Nucleus accumbens (tissue), 56 donors: ENCODE measurements at regions not wholly inside any gene's neighbourhood (a gene's known extent, or its start where the extent isn't known, plus 50 kb on each side); places are given as distances from the start of the nearest gene placed in this dataset.
"Not testable (repeated sequence)": the region's sequence is repeated elsewhere in the genome, so short reads cannot be mapped to it uniquely, and the experiment has no call there.

ENCODE experiments used
- DNase-seq, 56 donors: peaks; one replicate each; lab custom pipeline; 2025; lab: John Stamatoyannopoulos, UW

- DNase-seq, result no peak
Observed at GRCh38 chr6:141790921-141791320, 341.8 kb upstream of the GJE1 start.

DNA sequence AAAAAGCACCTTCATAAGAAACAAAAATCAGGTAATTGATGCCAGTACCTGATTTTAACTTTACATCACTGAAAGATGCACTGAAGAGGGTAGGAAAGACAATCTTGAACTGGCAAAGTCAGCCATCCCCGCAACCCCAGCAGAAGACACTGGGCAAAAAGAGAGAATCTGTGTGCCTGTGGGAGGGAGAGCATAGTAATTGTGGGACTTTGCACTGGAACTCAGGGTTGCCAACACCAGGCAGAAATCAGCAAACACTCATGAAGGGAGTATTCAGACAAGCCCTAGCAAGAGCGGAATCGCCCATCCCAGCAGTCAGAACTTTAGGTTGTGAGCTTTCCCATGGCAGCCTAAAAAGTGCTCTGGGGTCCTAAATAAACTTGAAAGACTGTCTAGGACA, 344.6 kb upstream of the GJE1 start:
- DNase-seq, result no peak

DNA sequence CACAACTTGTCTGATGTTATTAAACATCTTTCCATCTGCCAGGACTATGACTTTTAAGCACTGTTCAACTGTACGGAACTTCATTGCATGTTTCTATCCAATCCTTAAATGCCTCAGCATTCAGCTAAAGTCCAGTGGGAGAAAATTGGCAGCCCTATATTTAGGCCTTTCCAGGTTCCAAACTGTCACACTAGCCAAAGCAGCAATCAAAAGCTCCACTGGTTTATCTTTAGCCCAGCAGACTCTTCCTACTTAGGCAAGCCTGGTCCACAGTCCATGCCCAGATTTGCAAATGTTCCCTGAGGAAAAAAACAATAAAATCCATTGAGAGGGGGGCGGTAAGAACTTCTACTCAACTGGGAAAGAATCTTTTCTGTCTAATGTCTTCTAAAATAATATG, 349.1 kb upstream of the GJE1 start:
- DNase-seq, result no peak

- DNase-seq, result no peak
Observed at GRCh38 chr6:141780296-141780695, 352.4 kb upstream of the GJE1 start.

DNA sequence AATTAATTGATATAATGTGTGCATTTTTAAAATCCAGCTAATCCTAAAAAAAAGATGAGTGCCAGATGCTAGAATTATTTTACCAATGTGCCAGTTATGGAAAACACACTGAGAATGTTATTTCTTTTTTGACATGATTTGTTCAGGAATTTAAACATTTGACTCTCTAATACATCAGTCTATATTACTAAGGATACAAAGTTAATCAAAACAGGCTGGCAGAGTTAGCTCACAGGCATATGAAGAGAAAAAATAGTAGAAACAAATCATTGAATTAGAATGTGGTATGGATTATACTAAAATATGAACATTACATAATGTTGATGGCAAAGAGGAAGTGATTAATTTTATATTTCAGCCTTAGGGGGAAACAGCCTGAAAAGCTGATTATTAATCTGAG, 368.3 kb upstream of the GJE1 start:
- no peak for DNase-seq

DNA sequence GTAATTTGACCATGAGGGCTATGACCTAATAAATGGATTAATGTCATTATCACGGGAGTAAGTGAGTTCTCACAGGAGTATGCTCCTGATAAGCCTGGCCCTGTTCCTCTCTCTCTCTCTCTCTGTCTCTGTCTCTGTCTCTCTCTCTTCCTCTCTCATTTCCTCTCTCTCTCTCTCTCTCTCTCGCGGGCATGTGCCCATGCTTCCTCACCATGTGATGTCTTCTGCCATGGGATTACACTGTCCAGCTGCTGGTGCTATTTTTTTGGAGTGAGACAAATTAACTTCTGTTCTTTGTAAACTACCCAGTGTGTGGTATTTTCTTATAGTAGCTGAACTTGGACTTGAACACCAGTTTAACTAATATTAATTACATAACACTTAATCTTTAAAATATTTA, 374.3 kb upstream of the GJE1 start:
- no peak for DNase-seq

DNA sequence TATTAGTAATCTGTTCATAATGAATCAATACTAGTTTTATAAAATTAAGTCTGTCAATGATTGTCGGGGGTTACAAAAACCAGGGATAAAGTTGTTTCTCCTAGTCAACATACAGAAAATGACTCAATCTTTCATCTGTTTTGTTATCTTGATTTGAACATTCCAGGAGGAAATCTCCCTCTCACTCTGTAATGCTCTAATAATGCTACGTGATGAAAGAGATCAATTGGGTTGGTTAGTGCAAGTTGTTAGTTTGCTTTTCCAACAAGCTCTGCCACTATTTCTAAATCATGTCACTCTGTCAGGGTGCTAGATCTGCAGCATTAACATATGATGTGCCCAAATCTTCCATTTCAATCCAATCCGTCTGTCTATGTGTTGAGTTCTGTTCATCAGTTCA, 379.5 kb upstream of the GJE1 start:
- DNase-seq, result no peak

- no peak for DNase-seq
Observed at GRCh38 chr6:141752677-141753076, 380.0 kb upstream of the GJE1 start.

DNA sequence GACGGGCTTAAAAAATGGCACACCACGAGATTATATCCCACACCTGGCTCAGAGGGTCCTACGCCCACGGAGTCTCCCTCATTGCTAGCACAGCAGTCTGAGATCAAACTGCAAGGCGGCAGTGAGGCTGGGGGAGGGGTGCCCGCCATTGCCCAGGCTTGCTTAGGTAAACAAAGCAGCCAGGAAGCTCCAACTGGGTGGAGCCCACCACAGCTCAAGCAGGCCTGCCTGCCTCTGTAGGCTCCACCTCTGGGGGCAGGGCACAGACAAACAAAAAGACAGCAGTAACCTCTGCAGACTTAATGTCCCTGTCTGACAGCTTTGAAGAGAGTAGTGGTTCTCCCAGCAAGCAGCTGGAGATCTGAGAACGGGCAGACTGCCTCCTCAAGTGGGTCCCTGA, 386.4 kb upstream of the GJE1 start:
- not testable (repeated sequence) for DNase-seq

- DNase-seq, result no peak
Observed at GRCh38 chr6:141744971-141745370, 387.8 kb upstream of the GJE1 start.

DNA sequence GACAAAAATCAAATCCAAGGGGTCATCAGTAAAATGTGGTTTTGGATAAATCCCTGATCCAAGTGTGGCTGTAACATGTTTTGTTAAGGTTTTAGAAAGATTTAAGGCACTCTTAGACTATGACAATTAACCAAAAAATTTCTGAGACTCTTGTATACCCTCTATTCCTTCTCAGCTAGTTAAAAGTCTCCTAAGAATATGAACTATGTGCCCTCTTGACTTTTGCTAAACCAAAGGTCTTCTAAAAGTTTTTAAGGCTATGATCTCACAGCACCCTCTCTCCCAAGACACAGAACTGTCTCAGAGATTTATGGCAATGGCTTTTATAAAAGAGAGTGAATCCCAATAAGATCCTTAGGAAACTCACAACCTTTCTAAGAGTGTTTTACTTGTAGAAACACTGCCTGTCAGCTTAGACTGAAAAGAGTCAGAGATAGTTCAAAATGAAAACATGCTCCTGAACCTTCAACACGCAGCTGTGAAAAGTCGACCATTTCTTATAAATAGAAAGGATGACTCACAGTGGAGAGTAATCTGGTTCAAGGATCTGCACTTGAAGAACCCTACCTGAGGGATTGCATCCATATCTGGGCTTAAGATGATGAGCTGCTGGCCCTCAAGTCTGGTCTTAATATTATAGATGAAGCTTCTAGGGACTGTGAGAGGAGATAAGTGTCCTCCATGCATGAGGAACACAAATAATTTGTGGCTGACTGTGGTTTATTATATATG, 388.4 kb upstream of the GJE1 start:
- DNase-seq, result no peak

GRCh38 chr6:141736104-141736503, 396.6 kb upstream of the GJE1 start:
- no peak for DNase-seq

DNA sequence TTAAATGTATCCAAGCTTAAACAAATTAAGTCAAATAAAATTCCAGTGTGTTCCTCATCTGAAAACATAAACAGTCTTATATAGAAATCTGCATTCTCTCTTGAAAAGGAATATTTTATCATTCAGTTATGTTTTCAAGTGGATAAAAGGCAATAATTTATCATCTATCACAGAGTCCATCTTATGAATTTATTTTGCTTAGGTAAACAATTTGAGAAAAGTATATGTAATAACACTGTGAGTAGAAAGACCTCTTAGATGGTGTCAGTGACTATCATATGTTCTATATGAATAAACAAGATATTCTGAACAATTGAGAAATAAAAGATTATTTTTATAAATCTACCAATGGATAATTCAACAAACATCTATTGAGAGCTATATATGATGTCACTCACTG, 397.6 kb upstream of the GJE1 start:
- DNase-seq, result no peak

DNA sequence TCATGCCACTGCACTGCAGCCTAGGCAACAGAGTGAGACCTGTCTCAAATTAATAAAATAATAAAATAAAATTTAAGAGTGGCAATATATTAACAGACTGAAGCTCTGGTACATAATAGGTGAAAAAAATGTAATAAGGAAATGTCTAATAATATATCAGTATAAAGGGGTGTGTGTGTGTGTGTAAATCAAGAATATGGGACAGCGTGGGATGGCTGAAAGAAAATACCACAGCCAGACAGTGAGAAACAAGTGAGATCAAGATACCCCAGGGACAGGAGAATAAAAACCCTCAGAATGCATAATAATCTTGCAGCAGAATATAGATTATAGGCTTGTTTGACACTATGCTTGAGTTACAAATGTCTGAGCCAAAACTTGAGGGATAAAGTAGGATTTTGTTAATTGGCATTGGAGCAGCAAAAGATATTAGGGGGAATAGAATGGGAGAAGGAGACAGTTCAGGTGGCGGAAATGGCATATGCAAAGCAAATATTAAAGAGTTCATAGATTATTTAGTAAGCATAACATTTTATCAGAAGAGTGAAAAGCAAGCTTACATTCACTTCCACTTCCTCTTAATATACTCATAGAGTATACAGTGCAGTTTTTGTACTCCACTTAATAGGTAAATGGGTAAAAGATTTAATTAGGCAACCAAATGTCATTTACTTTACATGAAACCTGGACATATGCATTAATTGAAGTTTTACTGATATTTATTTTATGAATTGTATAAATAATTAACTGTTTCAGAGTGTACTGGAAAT, 398.5 kb upstream of the GJE1 start:
- no peak for DNase-seq

DNA sequence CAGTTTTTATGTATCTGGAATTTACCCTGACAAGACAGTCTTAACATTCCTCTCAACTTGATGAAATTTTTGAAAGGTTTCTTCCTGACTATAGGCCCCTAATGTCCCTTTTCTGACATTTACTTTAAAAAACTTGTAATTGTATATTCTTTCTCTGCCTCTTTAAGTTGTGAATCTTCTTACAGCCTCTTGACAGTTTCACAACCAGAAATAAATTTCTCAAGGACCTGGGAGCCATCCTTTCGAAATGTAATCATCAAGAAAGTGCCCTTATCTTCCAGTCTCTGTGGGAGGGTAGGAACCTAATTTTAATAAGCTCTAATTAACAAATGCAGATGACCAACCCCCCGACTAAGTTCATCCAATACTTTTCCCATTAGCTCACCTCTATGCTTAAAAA, 403.6 kb upstream of the GJE1 start:
- no peak for DNase-seq

GRCh38 chr6:141728330-141728729, 404.4 kb upstream of the GJE1 start:
- DNase-seq, result no peak

DNA sequence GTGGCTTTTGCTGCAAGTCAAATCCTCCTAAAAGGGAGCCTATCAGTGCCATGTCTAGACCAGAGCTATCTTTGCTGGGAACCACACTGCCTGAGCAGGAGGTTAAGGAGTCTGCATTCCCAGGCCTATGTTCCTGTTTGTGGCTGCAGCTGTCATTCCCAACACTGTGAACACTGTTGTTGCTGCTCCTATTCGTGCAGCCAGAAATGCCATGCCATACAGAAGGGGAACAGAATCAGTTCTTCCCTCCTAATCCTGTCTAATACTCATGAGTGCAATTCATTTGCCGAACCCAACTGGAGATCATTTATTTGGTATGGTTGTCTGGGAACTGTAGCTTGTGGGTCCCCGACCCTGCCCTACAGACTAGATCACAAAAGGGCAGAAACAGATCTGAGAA, 406.5 kb upstream of the GJE1 start:
- DNase-seq, result no peak

- no peak for DNase-seq
Observed at GRCh38 chr6:141724731-141725130, 408.0 kb upstream of the GJE1 start.

DNA sequence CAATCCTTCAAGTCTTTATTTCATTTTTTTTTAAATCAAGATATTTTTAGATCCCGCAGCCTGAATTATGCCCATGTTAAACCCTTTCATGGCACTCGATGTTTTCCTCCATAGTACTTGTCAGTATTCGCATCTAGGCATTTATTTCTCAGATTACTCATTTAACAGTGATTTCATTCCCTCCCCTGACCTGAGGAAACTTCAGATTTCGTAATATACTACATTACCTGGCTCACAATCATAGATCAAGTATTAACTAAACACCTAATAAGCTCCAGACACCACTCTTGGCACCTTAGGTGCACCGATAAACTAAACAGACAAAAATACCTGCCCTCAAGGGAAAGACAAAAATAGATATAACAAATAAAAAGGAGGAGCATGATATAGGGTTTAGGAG, 413.2 kb upstream of the GJE1 start:
- DNase-seq, result no peak

- DNase-seq, result no peak
Observed at GRCh38 chr6:141705431-141705830, 427.3 kb upstream of the GJE1 start.

DNA sequence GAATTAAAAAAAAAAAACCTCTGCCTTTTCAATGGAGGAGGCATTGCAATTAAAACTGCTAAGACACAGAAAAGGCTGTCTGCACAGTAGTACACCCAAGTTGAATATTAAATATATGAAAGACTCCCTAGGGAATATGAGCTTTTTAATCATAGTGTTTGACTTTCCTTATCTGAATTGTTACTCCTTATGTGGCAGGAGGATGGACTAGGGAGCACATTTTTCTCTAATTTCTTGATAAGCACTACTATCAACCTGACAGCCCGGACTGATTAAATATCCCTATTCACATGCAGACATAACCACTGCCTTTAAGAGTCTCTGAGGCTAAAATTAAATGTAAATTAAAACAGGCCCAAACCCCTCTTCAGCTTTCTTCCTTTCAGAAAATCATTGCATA, 428.6 kb upstream of the GJE1 start:
- no peak for DNase-seq

DNA sequence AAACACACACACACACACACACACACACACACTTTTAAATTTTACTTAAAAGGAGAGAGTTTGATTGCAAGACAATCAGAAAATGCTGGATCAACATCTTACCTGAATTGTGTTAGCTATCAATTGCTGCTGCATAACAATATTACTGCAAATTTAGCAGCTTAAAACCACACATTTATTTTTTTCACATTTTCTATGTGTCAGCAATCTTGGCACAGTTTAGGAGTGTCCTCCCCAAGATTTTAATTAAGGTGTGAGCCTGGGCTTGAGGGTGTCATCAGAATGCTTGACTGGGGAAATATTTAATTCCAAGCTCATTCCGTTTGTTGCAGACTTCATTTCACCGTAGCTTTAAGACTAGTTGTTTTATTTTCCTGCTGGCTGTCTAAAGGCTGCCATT, 431.0 kb upstream of the GJE1 start:
- no peak for DNase-seq
